B cell (primary cell): ENCODE measurements at regions not wholly inside any gene's neighbourhood (a gene's known extent, or its start where the extent isn't known, plus 50 kb on each side); places are given as distances from the start of the nearest gene placed in this dataset.

Experiments used
- CTCF ChIP-seq: fragments of 200-600 bp; IDR thresholded peaks from one replicate; pipeline ENCODE4 v1.8.0; 2022; ENCODE audit warnings: antibody characterized with exemption, mild to moderate bottlenecking
- EZH2 ChIP-seq: IDR thresholded peaks from 2 replicates; pipeline ENCODE4 v1.6.1; 2012; ENCODE audit warnings: borderline replicate concordance, low read depth, mild to moderate bottlenecking, moderate library complexity, low read length; ENCODE audit not compliant: insufficient read depth, poor library complexity, severe bottlenecking

GRCh38 chr15:96958721-96959120, 628.2 kb downstream of the NR2F2 start:
- TF ChIP-seq EZH2 (no peak), CTCF (no peak)
